Daoy (cell line): ENCODE measurements at regions not wholly inside any gene's neighbourhood (a gene's known extent, or its start where the extent isn't known, plus 50 kb on each side); places are given as distances from the start of the nearest gene placed in this dataset.
A peak's percentile ranks its signal among the peaks of the same experiment; 100 is the strongest.

ENCODE experiments used
- DNase-seq: peaks from one replicate; pipeline ENCODE4 v3.0.0-alpha.2; 2015; ENCODE audit warnings: low read depth

DNA sequence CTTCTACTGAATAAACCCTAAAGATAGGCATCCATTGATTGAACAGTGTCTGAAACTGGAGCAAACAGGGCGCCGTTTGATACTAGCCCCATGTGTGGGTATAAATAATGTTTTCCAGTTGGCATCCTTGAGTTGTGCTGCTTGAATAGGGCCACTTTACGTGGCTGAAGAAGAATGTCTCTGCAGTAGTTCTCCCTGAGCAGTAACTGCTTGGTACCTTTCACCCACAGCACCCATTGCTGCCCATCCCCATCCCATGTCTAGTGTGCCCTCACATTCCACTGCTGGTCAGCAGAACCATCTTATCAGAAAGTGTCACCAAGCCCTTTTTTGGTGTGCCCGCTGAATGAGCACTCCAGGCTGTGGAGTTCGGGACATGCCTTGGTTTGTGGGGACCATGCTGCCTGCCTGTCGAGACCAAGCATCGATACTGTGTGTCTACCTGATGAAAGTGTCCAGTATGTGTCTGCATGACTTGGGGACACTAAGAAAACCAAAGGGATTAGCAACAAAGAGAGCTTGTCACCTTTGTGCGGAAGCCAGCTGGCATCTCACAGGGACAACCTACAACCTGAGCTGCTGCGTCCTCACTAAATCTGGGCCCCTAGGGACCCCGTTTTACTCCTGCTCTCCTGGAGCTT, 162.0 kb downstream of the TM9SF2 start:
- DNase-seq = no peak

DNA sequence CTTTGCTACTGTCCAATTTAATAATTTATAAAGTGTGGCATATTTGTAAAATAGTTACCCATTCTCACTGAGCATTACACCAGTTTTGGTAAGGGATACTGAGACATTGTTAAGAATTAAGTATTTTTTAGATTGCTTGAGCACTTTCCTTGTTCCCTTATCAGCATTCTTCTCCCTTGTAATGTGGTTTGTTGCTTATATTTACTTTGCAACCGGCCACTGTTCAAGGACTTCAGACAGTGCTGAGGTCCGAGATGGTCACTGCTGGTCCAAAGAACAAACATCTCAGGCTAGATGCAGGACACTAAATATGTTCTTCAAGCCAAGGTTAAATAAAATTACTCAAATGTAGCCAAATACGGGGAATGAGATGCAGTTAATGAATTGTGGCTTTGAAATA, 161.4 kb downstream of the TM9SF2 start:
- no peak for DNase-seq

GRCh38 chr13:99661791-99662190, 160.5 kb downstream of the TM9SF2 start:
- DNase-seq = no peak

GRCh38 chr13:99659866-99660554, 158.7 kb downstream of the TM9SF2 start:
- no peak for DNase-seq

DNA sequence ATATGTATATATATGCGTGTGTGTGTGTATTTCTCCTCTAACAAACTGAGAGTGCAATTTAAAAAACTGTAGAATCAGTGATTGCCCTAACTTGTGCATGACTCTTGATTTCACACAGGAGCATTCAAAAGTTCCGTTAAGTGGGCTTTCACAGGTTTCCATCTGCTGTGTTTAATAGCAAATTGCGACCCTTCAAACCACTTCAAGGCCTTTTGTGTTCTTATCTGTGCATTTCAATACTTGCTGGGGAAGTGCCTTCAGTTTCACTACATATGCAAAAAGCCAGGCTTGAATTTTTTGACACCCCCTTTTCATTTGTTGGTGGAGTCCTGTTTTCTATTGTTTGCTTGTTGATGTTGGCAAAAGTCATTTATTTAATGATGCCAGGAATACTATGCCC, 158.0 kb downstream of the TM9SF2 start:
- no peak for DNase-seq

DNA sequence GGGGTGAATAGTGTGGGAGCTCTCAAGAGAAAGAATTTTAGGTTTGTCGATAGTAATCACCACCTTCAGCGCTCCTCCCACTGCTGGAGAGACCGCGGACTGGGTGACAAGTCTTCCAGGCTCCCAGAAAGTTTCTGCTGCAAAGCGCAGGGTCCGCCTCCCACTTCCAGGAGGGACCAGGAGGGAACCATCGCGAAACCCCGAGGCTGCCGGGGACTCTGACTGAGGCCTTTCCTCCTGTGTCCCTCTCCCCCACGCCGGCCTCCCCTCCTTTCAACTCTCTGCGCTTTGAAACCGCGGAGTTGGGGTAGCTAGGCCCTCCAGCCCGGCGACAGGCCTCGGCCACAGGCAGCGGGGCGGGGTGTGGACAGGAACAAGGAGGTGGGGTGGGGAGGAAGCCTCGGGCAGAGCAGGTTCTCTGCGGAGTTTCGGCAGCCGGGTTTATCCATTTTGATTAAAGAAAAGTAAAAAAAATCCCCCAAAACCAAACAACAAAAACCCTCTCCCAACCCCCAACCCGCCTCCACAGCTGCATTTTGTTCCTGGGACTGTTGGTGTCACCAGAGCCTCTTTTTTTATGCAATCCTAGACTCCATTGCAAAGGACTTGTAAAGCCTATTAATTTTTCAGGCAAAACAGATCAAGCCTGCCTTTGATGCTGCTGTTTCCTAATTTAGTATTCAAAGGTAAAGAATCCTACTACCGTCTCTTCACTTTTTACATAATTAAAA, 157.2 kb downstream of the TM9SF2 start:
- DNase-seq = peak; percentile 46

DNA sequence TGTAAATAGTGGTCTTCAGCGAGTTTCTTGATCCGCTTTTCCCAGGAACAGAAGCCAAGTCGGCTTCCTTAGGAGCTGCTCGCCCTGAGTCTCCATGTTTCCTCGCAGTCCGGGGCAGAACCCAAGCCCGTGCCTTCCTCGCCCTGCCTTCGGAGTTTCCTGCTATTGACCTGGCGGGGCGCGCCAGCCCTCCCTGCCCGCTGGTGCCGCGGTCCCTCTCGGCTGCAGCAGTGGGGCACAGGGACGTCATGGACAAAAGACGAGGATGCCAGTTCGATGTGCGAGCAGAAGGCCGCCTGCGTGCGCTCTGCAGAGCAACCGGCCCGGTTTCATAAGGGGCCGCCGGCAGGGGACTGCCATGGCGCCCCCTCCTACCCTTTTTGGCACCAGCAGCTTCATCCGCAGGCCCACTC, 156.6 kb downstream of the TM9SF2 start:
- peak; percentile 29 for DNase-seq

DNA sequence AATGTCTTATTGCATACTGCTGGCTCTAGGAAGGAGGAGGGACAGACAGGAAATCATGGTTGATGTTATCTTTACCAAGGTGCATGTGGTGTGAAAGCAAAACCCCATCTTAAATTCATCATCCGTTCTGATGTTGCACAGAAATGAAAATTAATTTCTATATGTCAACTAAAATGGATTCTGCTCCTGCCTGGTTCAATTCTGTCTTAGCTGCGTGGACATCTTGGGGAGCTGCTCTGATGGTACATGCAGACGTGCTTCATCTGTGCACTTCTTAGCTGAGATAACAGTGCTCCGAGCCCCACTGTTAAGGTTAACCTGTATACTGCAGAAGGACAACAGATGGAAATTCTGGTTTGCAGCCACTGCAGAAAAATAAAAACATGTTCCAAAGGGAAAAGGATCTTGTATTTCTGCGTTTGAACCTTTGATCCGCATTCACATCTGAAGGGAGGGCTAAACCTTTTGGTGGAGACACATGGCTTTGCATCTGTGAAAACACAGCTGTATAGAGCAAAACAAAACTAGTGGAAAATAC, 155.6 kb downstream of the TM9SF2 start:
- no peak for DNase-seq

GRCh38 chr13:99656092-99656745, 154.9 kb downstream of the TM9SF2 start:
- peak; percentile 77 for DNase-seq

DNA sequence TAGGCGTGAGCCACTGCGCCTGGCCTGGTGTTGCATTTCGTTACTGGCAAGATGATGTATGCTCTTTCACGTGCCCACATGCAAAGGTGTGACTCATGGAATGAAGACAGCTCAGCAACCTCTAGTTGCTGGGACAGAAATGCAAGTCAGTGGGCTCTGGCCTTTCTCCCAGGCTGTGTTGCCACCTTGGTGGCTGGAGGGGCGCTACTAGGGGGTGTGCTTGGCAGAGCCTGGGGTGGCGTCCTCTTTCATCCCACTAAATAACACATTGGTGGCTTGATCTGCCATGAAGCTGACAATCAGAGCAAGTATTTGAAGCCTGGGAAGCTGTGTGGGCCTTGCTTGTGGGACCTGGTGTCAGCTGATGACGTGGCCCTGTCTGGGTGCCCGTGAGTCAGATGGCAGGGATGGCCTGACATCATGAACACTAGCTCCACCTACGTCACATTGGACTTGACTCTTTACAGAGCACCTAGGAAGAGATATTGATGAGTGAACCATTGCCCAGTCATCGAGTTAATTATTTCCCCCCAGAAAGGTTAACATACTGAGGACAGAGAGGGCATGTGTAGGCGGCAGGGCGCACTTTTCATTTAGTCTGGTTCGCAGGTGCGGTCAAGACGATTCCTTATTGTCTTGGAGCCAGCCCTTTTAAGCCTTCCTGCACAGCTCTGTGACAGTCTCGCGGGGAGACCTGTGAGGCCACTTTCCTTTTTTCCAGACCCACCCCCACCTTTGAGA, 154.2 kb downstream of the TM9SF2 start:
- peak; percentile 84 for DNase-seq

- DNase-seq = no peak
Measured at GRCh38 chr13:99654076-99654475, 152.8 kb downstream of the TM9SF2 start.

DNA sequence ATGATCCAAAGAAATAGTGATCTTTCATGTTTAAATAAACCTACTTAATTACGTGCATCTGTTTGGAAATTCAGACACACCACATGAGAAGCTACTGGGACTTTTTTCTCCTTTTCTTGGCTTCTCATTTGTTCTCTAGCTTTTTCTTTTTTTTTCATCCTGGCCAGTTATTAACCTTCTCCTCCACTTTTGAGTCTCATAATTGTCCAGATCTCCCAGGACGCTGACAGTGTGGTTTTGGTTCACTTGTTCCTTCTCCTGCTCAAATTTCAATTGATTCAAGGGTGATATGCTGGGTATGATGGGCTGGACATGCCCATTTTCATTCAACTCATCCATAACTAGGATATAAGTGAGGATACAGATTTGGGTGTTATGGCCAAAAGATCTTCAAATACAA, 152.3 kb downstream of the TM9SF2 start:
- DNase-seq = no peak

GRCh38 chr13:99652901-99653300, 151.6 kb downstream of the TM9SF2 start:
- no peak for DNase-seq

GRCh38 chr13:99652141-99652540, 150.9 kb downstream of the TM9SF2 start:
- DNase-seq = no peak

GRCh38 chr13:99651016-99651415, 149.7 kb downstream of the TM9SF2 start:
- DNase-seq = no peak

DNA sequence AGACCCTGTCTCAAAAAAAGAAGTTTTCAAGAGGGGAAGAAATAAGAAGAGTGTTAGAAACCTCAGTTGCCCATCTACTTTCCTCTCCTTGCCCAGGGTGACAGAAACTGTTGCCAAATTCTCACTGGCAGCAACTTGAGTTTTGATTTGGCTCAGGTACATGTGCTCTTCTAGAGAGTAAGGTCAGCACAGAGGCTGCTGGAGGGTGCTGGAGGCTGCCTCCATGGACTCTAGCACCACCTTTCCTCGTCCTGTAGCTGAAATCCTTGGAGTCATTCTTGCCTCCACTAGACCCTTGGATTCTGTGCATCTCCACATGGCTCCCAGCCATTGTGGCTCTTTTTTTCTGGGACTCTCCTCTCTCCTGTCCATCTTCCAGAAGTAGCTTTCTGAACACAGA, 149.1 kb downstream of the TM9SF2 start:
- DNase-seq = no peak

DNA sequence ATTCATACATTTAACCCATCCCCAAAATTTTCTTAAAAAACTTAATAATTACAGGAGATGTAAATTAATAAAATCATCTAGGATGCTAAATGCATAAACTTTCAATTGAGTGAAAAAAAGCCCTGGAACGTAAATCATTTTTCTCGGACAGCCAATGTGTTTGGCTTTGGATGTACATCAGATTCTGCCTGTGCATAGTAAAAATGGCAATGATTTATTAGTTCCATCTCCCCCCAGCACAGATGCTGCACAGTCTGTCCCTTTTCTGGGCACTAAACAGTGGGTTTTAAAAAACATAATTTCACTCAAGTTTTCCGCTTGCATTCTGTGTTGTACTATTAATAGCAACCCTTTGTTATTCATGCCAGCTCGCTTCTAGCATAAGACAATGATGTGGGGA, 147.7 kb downstream of the TM9SF2 start:
- DNase-seq = no peak

GRCh38 chr13:99648066-99648665, 146.9 kb downstream of the TM9SF2 start:
- DNase-seq = no peak

GRCh38 chr13:99647596-99647985, 146.3 kb downstream of the TM9SF2 start:
- DNase-seq = no peak

DNA sequence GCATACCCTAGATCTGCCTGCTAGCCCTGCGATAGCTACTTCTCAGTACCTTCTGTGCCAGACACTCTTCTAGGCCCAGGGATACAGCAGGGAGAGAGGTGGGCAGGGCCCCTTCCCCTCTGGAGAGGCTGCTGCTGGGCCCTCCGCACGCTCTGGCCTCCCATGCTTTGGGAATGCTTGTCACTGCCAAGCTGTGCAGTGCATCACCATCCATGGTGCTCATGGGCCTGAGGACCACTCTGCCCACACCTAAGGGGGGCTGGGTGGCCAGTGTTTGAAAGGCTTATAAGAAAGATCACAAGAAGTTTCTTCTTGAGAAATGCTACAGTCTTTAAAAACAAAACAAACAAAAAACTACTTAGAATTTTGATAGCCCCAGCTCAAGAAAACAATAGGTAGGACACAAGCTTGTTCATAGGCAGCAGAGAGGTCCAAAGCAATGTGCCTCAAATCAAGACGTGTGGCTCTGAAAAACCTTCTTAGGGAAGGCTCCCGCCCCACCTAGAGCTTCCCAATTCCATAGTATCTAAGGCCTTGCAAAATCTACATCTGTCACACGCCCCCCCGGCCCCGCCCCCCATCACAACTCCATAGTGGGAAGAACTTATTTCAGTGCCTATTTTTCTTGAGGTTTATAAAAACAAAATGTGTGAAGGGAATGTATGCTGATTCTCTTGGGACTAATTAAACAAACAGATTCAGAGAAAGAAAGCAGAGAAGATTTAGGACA, 145.8 kb downstream of the TM9SF2 start:
- DNase-seq = no peak
